HG02642 (cell line): ENCODE measurements at regions not wholly inside any gene's neighbourhood (a gene's known extent, or its start where the extent isn't known, plus 50 kb on each side); places are given as distances from the start of the nearest gene placed in this dataset.
"Not testable (repeated sequence)": the region's sequence is repeated elsewhere in the genome, so short reads cannot be mapped to it uniquely, and the experiment has no call there.

ENCODE experiments used
- ATAC-seq: cut with Tn5 transposase; IDR thresholded peaks from one replicate; pipeline ENCODE4 v1.9.1; 2021; ENCODE audit warnings: mild to moderate bottlenecking; ENCODE audit not compliant: unreplicated experiment, poor library complexity

GRCh38 chr2:211203986-211204385, 647.6 kb downstream of the CPS1 start:
- peak; percentile 86 for ATAC-seq

GRCh38 chr2:211204456-211204855, 648.1 kb downstream of the CPS1 start:
- ATAC-seq, result peak; percentile 27

DNA sequence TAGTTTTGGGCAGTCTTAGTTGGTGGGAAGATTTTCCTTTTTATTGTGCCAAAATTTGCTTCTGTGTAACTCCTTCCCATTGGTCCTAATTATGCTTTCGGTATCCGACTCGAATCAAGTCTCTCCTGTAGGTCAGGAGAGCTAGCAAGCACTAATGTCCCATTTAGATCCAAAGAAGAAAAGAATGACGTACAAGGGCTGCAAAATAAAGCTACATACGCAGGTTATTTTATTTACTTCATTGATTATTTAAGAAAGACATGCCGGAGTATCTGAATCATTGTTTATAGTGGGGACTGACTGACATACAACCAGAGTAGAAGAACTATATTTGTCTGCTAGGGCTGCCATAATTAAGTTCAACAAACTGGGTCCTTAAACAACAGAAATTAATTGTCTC, 648.5 kb downstream of the CPS1 start:
- no peak for ATAC-seq

- ATAC-seq, result no peak
Observed at GRCh38 chr2:211205358-211205757, 649.0 kb downstream of the CPS1 start.

- no peak for ATAC-seq
Observed at GRCh38 chr2:211205836-211206235, 649.4 kb downstream of the CPS1 start.

- ATAC-seq, result no peak
Observed at GRCh38 chr2:211216221-211216620, 659.8 kb downstream of the CPS1 start.

- not testable (repeated sequence) for ATAC-seq
Observed at GRCh38 chr2:211219548-211219947, 663.1 kb downstream of the CPS1 start.

DNA sequence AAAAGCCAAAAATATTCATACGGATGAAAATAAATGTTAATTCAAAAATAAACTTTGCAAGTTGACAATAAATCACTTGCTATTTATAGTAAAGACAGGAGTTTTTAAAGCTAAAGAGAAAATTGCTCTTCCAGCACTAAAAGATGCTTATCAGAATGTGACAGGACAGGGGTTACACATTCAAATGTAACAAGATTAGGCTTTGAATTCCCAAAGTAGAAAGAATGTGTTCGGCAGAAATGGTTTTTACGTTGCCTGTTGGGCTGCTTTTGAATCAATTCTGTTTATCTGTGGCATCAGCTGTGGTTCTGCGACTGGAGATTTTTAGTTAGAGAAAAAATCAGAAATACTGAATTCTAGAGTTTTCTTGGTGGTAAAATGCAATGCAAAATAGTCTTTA, 669.4 kb downstream of the CPS1 start:
- no peak for ATAC-seq

- no peak for ATAC-seq
Observed at GRCh38 chr2:211228559-211228958, 672.2 kb downstream of the CPS1 start.

GRCh38 chr2:211237586-211238275, 681.3 kb downstream of the CPS1 start:
- ATAC-seq, result no peak

DNA sequence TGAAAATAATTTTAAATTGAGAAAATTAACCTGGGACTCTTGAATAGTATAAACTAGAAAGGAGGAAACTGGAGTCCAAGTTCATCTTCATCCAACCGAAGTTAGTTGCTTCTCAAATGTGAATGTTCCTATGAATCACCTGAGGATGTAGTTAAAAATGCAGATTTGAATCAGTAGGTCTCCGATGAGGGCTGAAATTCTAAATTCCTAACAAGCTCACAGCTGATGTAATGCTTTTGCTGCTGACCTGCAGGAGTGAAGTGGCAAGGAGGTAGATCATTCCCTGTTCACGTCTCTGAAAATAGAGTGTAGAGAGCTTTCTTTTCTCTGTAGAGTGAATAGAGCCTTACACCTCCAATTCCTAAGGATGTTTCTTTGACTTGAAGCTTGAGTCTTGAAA, 685.5 kb downstream of the CPS1 start:
- no peak for ATAC-seq

- ATAC-seq, result no peak
Observed at GRCh38 chr2:211247751-211248150, 691.4 kb downstream of the CPS1 start.

GRCh38 chr2:211248841-211249240, 692.4 kb downstream of the CPS1 start:
- no peak for ATAC-seq

GRCh38 chr2:211251016-211251415, 694.6 kb downstream of the CPS1 start:
- ATAC-seq, result no peak

GRCh38 chr2:211258646-211259335, 702.4 kb downstream of the CPS1 start:
- ATAC-seq, result no peak

DNA sequence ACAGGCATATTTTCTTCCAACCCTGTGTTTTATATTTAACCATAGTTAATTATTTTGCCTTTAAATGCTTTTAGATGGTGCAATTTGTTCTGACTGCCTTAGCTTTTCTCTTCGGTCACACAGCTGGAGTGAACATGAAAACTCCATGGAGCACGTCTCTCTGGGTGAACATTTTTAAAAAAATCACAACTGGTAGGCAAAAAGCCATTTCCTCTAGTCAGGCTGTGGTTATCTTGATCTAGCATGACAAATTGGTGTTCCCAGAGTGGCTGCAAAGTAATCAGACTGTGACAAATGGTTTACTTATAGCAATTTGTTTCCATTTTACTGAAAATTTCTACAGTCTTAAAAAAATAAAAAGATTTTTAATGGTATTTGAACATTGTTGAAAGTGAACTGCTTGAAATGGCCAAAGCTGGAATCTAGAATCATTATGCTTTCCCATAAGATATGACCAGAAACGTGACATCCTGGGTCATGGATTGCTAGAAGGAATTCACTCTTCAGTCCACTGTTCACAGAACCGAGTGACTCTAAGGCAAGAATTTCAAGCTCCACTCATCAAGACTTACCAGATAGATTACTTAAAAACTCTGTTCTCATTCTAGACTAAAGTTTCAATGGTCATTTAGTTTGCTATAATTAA, 703.6 kb downstream of the CPS1 start:
- no peak for ATAC-seq

GRCh38 chr2:211270257-211270656, 713.9 kb downstream of the CPS1 start:
- ATAC-seq, result no peak

DNA sequence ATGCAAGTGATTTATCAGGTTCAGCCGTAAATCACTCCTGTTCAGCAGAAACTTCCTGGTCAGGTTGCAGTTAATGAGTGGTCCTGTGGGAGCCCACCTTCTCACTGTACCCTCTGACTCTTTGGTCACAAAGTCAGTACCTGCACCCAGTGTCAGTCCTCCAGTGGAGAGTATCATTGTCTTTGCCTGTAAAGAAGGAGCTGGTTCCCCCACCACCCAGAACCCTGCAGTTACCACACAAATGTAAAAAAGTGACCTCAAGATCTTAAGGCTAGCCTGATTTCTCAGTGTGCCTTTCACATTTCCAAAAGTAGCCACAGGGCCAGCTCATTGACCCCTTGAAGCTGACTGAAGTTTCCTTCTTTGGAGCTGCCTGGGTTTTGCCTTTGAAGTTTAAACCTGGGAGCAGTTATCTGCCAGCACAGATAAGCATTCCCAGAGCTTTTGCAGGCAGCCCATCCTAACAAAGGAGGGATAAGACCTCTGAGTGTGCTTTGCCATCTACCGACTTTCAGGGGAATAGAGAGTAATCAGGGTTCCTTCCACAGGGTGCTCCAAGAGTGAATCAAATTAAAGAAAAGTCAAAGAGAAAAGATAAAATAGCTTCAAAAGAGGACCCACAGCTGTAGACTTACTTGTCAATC, 725.2 kb downstream of the CPS1 start:
- ATAC-seq, result no peak

DNA sequence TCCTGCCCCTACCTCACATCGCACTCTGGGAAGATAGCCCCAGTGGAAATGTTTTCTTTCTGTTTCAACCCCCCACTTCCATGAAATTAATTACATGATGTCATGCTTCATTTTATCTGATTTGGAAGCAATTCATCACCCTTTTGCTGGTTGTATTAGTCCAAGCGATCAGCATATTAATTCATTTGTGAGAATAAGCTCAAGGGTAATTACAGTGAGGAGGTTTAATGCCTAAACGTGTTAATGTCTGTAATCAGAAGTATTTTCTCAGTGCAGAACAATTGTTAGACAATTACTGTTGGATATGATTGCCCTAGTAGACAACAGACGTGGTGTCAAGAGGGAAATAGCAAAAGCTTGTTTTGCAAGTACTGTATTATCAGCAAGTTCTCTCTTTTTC, 746.3 kb downstream of the CPS1 start:
- no peak for ATAC-seq

- no peak for ATAC-seq
Observed at GRCh38 chr2:211306929-211307328, 750.5 kb downstream of the CPS1 start.
